GM23248 (cell line): ENCODE measurements at regions not wholly inside any gene's neighbourhood (a gene's known extent, or its start where the extent isn't known, plus 50 kb on each side); places are given as distances from the start of the nearest gene placed in this dataset.

ENCODE experiments used
- EZH2 ChIP-seq: fragments of 200-600 bp; sonication (generic); IDR thresholded peaks from 2 replicates; pipeline ENCODE4 v1.6.1; 2018; ENCODE audit warnings: antibody characterized with exemption, mild to moderate bottlenecking; ENCODE audit not compliant: insufficient read depth, poor library complexity, severe bottlenecking
- EZH2phosphoT487 ChIP-seq: fragments of 200-600 bp; sonication (generic); IDR thresholded peaks from 2 replicates; pipeline ENCODE4 v1.6.1; 2018; ENCODE audit warnings: antibody characterized with exemption, moderate library complexity, mild to moderate bottlenecking, low read depth; ENCODE audit not compliant: insufficient read depth

DNA sequence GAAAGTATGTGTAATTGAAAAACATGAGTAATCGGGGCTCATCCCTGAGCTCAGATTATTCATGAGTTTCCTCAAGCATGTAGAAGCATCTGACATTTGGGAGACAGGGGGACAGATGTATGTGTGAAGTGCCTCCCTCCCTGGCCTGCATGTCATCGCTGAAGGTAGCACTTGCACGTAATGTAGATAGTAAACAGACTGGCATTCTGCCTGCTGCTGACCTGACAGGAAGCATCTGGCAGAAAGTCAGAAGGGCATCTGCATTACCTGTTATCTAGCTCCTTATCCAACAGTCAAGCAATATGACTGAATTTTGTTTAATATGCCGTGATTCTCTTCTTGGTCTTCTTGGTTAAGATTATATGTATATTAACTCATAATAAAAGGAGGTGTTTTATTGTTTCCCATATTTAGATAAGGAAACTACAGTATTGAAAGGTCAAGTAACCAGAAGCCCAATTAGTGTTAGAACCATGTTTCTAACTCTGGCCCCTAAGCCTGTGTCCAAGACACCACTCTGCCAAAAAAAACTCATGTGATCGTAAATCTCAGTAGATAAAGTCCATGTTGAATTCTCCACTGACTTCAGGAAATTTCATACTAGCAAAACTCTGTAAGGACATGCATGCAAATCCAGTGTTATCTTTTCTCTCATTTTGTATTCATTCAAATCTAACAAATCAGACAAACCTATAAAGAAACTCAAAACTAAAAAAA lies 918.1 kb upstream of the MBL2 start:
- TF ChIP-seq EZH2 (no peak), EZH2phosphoT487 (no peak)
